Memory B cell (primary cell): ENCODE measurements at regions not wholly inside any gene's neighbourhood (a gene's known extent, or its start where the extent isn't known, plus 50 kb on each side); places are given as distances from the start of the nearest gene placed in this dataset.
"Not testable (repeated sequence)": the region's sequence is repeated elsewhere in the genome, so short reads cannot be mapped to it uniquely, and the experiment has no call there.

Experiments
- ATAC-seq: fragments of 150-1000 bp; cut with Tn5 transposase; 2 replicates; pipeline ENCODE4 v1.10.0; 2021; ENCODE audit warnings: low read depth, mild to moderate bottlenecking, moderate library complexity
- DNase-seq, 2 donors: peaks; one replicate each; pipeline ENCODE4 v3.0.0; 2022; ENCODE audit warnings: low spot score in 2 of 2
- H3K27ac Mint-ChIP-seq: one replicate; pipeline ENCODE4 v1.8.0; 2022; ENCODE audit warnings: mild to moderate bottlenecking, moderate library complexity, mixed read lengths
- H3K27me3 Mint-ChIP-seq: one replicate; pipeline ENCODE4 v1.8.0; 2022; ENCODE audit warnings: mixed read lengths
- H3K36me3 Mint-ChIP-seq: one replicate; pipeline ENCODE4 v1.8.0; 2022; ENCODE audit warnings: mild to moderate bottlenecking, mixed read lengths
- H3K4me1 Mint-ChIP-seq: one replicate; pipeline ENCODE4 v1.8.0; 2022; ENCODE audit warnings: mixed read lengths
- H3K4me3 Mint-ChIP-seq: one replicate; pipeline ENCODE4 v1.8.0; 2022; ENCODE audit warnings: mild to moderate bottlenecking, moderate library complexity, mixed read lengths
- H3K9me3 Mint-ChIP-seq: one replicate; pipeline ENCODE4 v1.8.0; 2022; ENCODE audit warnings: mixed read lengths

GRCh38 chr16:47885489-47885888 lies 270.3 kb downstream of the ABCC12 start:
- Mint-ChIP-seq H3K9me3 (no peaks in the 10 kb centered on the region), H3K27me3 (peaks cover 14% of the 10 kb centered on the region), H3K36me3 (no peaks in the 10 kb centered on the region), H3K27ac (no peak overlapping the region), H3K4me3 (no peak overlapping the region), H3K4me1 (no peaks in the 10 kb centered on the region)
- ATAC-seq, result no peak
- DNase-seq, result no peak

- DNase-seq (no peak), ATAC-seq (no peak)
- Mint-ChIP-seq H3K9me3 (no peaks in the 10 kb centered on the region), H3K4me3 (no peak overlapping the region), H3K27me3 (peaks cover 12% of the 10 kb centered on the region), H3K4me1 (no peaks in the 10 kb centered on the region), H3K27ac (no peak overlapping the region), H3K36me3 (no peaks in the 10 kb centered on the region)
Measured at GRCh38 chr16:47884116-47884725, 271.6 kb downstream of the ABCC12 start.

GRCh38 chr16:47881574-47881973 lies 274.2 kb downstream of the ABCC12 start:
- Mint-ChIP-seq H3K36me3 (no peaks in the 10 kb centered on the region), H3K27me3 (peaks cover 6% of the 10 kb centered on the region), H3K27ac (no peak overlapping the region), H3K4me1 (no peaks in the 10 kb centered on the region), H3K4me3 (no peak overlapping the region), H3K9me3 (no peaks in the 10 kb centered on the region)
- no peak for DNase-seq
- ATAC-seq, result no peak

DNA sequence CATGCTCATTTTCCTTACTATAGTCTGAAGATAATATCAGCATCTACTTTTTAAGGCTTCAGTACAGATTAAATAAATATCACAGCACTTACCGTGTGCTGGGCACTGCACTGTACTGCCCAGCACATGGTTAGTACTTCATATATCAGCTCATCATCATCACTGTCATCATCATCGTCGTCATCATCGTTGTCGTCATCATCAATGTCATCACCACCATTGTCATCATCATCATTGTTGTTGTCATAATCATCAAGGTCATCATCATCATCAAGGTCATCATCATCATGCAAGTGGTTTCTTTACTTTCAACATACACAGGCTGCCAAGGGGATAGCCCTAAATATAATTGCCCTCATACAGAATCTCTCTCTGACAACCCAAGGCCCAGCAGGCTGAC lies 275.1 kb downstream of the ABCC12 start:
- ATAC-seq, result no peak
- no peak overlapping the region for H3K27ac Mint-ChIP-seq

GRCh38 chr16:47877166-47877565 lies 278.6 kb downstream of the ABCC12 start:
- Mint-ChIP-seq H3K27me3 (peaks cover 9% of the 10 kb centered on the region), H3K9me3 (no peaks in the 10 kb centered on the region), H3K4me3 (no peak overlapping the region), H3K36me3 (no peaks in the 10 kb centered on the region), H3K4me1 (no peaks in the 10 kb centered on the region), H3K27ac (no peak overlapping the region)
- DNase-seq (no peak), ATAC-seq (no peak)

More for the DNA sequence above, 275.1 kb downstream of the ABCC12 start:
- DNase-seq, result no peak
- H3K36me3 Mint-ChIP-seq, result no peaks in the 10 kb centered on the region
- no peak overlapping the region for H3K4me3 Mint-ChIP-seq
- H3K9me3 Mint-ChIP-seq, result no peaks in the 10 kb centered on the region
- H3K27me3 Mint-ChIP-seq, result peaks cover 6% of the 10 kb centered on the region
- no peaks in the 10 kb centered on the region for H3K4me1 Mint-ChIP-seq

DNA sequence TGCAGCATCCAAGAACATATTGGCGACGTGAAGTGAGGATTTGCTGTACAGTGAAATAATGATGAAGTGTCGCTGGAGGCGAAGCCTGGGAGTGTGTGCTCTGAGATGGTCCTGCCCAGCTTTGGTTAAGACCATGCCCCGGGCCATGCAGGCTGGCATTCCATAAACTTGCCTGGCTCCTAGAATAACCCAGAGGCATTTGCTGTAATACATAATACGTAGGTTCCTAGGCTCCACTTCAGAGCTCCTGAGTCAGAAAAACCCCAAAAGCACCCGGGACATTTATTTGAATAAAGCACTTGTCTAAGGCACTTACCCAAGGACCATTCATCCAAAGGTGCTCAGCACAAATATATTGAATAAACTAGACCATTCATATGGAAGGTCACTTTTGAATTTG lies 279.3 kb downstream of the ABCC12 start:
- Mint-ChIP-seq H3K36me3 (no peaks in the 10 kb centered on the region), H3K27ac (no peak overlapping the region), H3K4me1 (no peaks in the 10 kb centered on the region), H3K27me3 (peaks cover 9% of the 10 kb centered on the region), H3K9me3 (peaks cover 2% of the 10 kb centered on the region), H3K4me3 (no peak overlapping the region)
- no peak for DNase-seq
- no peak for ATAC-seq

GRCh38 chr16:47873434-47873833 lies 282.4 kb downstream of the ABCC12 start:
- Mint-ChIP-seq H3K4me3 (no peak overlapping the region), H3K9me3 (peaks cover 3% of the 10 kb centered on the region), H3K27ac (no peak overlapping the region), H3K4me1 (no peaks in the 10 kb centered on the region), H3K27me3 (peaks cover 7% of the 10 kb centered on the region), H3K36me3 (no peaks in the 10 kb centered on the region)
- DNase-seq (no peak), ATAC-seq (no peak)

- DNase-seq (no peak), ATAC-seq (no peak)
- Mint-ChIP-seq H3K4me3 (no peak overlapping the region), H3K36me3 (no peaks in the 10 kb centered on the region), H3K4me1 (no peaks in the 10 kb centered on the region), H3K27me3 (peaks cover 7% of the 10 kb centered on the region), H3K9me3 (peaks cover 6% of the 10 kb centered on the region), H3K27ac (no peak overlapping the region)
Measured at GRCh38 chr16:47872225-47872624, 283.6 kb downstream of the ABCC12 start.

DNA sequence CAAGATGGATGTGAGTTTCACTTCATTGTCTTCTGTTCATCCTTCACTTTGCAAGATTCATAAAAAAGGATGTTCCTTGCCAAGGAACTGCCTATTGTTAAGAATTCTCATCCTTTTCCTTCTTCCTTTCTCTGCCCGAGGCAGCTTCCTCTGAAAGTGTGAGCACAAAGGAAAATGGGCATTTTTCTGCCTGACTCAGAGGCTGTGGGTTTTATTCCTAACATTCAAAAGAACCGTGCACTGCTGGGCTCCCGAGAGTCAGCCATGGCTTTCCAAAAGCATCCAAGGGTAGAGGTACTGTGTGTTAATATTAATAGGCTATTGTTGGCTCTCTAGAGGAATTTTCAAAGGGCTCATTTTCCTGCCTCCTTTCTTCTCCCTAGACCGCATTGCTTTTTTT lies 289.4 kb downstream of the ABCC12 start:
- no peak for DNase-seq
- peaks cover 5% of the 10 kb centered on the region for H3K9me3 Mint-ChIP-seq
- no peaks in the 10 kb centered on the region for H3K36me3 Mint-ChIP-seq
- no peaks in the 10 kb centered on the region for H3K4me1 Mint-ChIP-seq
- no peak overlapping the region for H3K4me3 Mint-ChIP-seq
- H3K27me3 Mint-ChIP-seq, result peaks cover 5% of the 10 kb centered on the region
- ATAC-seq, result no peak
- no peak overlapping the region for H3K27ac Mint-ChIP-seq

DNA sequence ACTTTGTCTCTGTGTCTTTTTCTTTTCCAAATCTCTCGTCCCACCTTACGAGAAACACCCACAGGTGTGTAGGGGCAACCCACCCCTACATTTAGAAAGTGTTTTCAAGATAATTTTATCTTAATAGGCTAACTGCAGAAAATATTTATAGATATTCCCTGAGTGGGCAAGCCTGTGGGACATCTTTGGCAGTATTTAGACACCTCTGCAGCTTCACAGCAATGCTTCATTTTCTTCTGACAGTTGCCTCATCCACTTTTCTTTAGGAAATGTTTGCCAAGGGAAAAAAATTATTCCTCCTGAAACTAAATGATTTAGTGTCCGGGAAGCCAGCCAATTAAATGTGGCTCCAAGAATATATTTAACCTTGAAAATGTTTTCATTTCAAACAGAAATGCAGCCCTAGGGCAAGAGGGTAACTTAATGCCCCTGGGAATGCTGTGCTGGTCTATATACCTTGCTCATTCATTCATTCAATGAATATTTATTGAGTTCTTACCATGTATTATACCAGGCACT lies 290.4 kb downstream of the ABCC12 start:
- Mint-ChIP-seq H3K4me1 (no peaks in the 10 kb centered on the region), H3K36me3 (no peaks in the 10 kb centered on the region), H3K27ac (no peak overlapping the region), H3K27me3 (peaks cover 5% of the 10 kb centered on the region), H3K4me3 (no peak overlapping the region), H3K9me3 (peaks cover 5% of the 10 kb centered on the region)
- no peak for ATAC-seq
- DNase-seq, result no peak

DNA sequence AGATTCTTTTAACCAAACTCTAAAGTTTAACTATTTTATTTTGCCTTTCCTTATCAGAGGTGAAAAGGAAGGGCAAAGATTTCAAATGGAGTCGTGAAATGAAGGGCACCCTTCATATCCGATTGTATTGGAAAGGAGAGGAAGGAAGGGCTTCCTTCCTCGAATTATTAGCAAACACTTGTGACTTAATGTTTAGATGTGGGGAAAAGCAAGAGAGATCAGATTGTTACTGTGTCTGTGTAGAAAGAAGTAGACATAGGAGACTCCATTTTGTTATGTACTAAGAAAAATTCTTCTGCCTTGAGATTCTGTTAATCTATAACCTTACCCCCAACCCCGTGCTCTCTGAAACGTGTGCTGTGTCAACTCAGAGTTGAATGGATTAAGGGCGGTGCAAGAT lies 291.5 kb downstream of the ABCC12 start:
- ATAC-seq, H3K9me3 Mint-ChIP-seq, H3K27ac Mint-ChIP-seq, H3K36me3 Mint-ChIP-seq, DNase-seq, H3K4me3 Mint-ChIP-seq, H3K27me3 Mint-ChIP-seq, H3K4me1 Mint-ChIP-seq: not testable (repeated sequence)

DNA sequence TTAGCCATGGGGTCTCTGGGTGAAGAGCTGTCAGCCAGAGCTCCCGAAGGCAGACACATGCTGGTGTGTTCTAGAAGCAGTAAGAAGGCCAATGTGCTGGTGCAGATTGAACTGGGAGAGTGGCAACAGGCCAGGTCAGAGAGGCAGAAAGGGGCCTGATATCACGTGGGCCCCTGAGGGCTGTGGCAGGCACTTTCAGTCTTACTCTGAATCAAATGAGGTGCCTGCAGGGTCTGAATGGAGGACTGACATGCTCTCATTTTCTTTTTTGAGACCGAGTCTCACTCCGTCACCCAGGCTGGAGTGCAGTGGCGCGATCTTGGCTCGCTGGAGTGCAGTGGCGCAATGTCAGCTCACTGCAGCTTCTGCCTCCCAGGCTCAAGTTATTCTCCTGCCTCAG lies 293.8 kb downstream of the ABCC12 start:
- peaks cover 6% of the 10 kb centered on the region for H3K27me3 Mint-ChIP-seq

DNA sequence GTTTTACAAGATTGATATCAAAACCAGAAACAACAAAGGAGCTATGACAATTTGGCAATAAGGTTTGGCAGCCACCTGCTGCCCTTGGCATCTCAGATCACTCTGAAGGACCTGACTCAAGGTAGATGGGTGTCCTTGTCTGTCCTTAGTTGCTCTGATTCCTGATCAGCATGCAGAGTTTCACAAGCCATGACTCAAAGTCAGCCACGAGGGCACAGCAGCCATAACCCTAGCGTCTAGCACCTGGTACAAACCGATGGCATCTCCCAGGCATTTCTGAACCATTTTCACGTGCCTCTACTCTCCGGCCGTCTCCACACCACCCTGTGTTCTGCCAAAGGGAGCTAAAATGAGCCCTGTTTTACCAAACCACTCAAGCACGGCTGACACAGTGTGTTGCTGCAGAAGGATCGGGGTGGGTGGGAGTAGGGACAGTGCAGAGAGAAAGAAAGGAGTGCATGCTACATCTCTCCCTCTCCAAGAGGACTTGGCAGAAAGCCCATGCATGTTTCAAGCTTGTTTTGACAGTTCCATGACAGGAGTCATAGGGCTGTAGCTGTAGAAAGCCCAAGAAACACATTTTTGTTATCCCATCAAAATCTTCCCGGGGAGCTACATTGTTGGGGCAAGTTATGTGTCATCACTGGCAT lies 297.3 kb downstream of the ABCC12 start:
- DNase-seq, result no peak
- Mint-ChIP-seq H3K27ac (no peak overlapping the region), H3K4me1 (peaks cover 4% of the 10 kb centered on the region), H3K36me3 (no peaks in the 10 kb centered on the region), H3K27me3 (peaks cover 10% of the 10 kb centered on the region), H3K9me3 (peaks cover 11% of the 10 kb centered on the region), H3K4me3 (no peak overlapping the region)
- no peak for ATAC-seq

More for the DNA sequence above, 293.8 kb downstream of the ABCC12 start:
- H3K9me3 Mint-ChIP-seq, result no peaks in the 10 kb centered on the region
- H3K4me3 Mint-ChIP-seq, result no peak overlapping the region
- H3K4me1 Mint-ChIP-seq, result no peaks in the 10 kb centered on the region
- DNase-seq (no peak), ATAC-seq (no peak)
- H3K36me3 Mint-ChIP-seq, result no peaks in the 10 kb centered on the region
- no peak overlapping the region for H3K27ac Mint-ChIP-seq

- no peak overlapping the region for H3K27ac Mint-ChIP-seq
- H3K4me1 Mint-ChIP-seq, result peaks cover 4% of the 10 kb centered on the region
- no peak overlapping the region for H3K4me3 Mint-ChIP-seq
Measured at GRCh38 chr16:47855431-47855830, 300.4 kb downstream of the ABCC12 start.

GRCh38 chr16:47854737-47855136 lies 301.1 kb downstream of the ABCC12 start:
- H3K36me3 Mint-ChIP-seq, result no peaks in the 10 kb centered on the region
- H3K27me3 Mint-ChIP-seq, result peaks cover 7% of the 10 kb centered on the region
- ATAC-seq (no peak), DNase-seq (no peak)
- H3K9me3 Mint-ChIP-seq, result peaks cover 11% of the 10 kb centered on the region
- no peak overlapping the region for H3K27ac Mint-ChIP-seq
- no peak overlapping the region for H3K4me3 Mint-ChIP-seq
- peaks cover 4% of the 10 kb centered on the region for H3K4me1 Mint-ChIP-seq

More at GRCh38 chr16:47855431-47855830, 300.4 kb downstream of the ABCC12 start:
- Mint-ChIP-seq H3K9me3 (peaks cover 11% of the 10 kb centered on the region), H3K27me3 (peaks cover 7% of the 10 kb centered on the region), H3K36me3 (no peaks in the 10 kb centered on the region)
- no peak for ATAC-seq
- no peak for DNase-seq
